ENCODE measurements at regions not wholly inside any gene's neighbourhood (a gene's known extent, or its start where the extent isn't known, plus 50 kb on each side); places are given as distances from the start of the nearest gene placed in this dataset.

- no peaks in the 10 kb centered on the region for H3K4me1 ChIP-seq (ENCODE audit: insufficient read depth, low read length, poor library complexity, severe bottlenecking)
- TF ChIP-seq EZH2phosphoT487 (IDR thresholded peaks at IDR 0.05; ENCODE audit: borderline replicate concordance) (no peak), CTCF (conservative IDR thresholded peaks at IDR 0.05; ENCODE audit: low read length) (peak; percentile 73)
- no peaks in the 10 kb centered on the region for H3K9me2 ChIP-seq (replicated peaks; ENCODE audit: low read depth, low read length)
- no peak overlapping the region for H3K9ac ChIP-seq (ENCODE audit: low read depth, low read length, poor library complexity, severe bottlenecking)
- no peaks in the 10 kb centered on the region for H4K20me1 ChIP-seq (ENCODE audit: insufficient read depth, low read length, poor library complexity, severe bottlenecking)
- no peak overlapping the region for H3K4me2 ChIP-seq (ENCODE audit: low read depth, low read length, poor library complexity, severe bottlenecking)
- H3K79me2 ChIP-seq (ENCODE audit: insufficient read depth, low read length) = no peaks in the 10 kb centered on the region
- H3K9me3 ChIP-seq (ENCODE audit: insufficient read depth, low read depth, low read length) = no peaks in the 10 kb centered on the region
- no peak overlapping the region for H2AFZ ChIP-seq (ENCODE audit: low read length)
- no peaks in the 10 kb centered on the region for H3K36me3 ChIP-seq (ENCODE audit: insufficient read depth, low read length)
- no peak overlapping the region for H3K4me3 ChIP-seq (ENCODE audit: low read length, poor library complexity, severe bottlenecking)
- no peaks in the 10 kb centered on the region for H3F3A ChIP-seq (ENCODE audit: low read depth)
- no peaks in the 10 kb centered on the region for H3K27me3 ChIP-seq (ENCODE audit: insufficient read depth, low read length, poor library complexity, severe bottlenecking)
These were observed 100.7 kb upstream of the STMND1 start for GRCh38 chr6:17001188-17001587.

- Histone ChIP-seq H3K4me2 (ENCODE audit: low read depth, low read length, poor library complexity, severe bottlenecking) (no peak overlapping the region), H3K27me3 (ENCODE audit: insufficient read depth, low read length, poor library complexity, severe bottlenecking) (no peaks in the 10 kb centered on the region), H4K20me1 (ENCODE audit: insufficient read depth, low read length, poor library complexity, severe bottlenecking) (no peaks in the 10 kb centered on the region), H3K36me3 (ENCODE audit: insufficient read depth, low read length) (no peaks in the 10 kb centered on the region), H3K9ac (ENCODE audit: low read depth, low read length, poor library complexity, severe bottlenecking) (no peak overlapping the region), H3K9me2 (replicated peaks; ENCODE audit: low read depth, low read length) (no peaks in the 10 kb centered on the region), H3K9me3 (ENCODE audit: insufficient read depth, low read depth, low read length) (no peaks in the 10 kb centered on the region), H3K4me1 (ENCODE audit: insufficient read depth, low read length, poor library complexity, severe bottlenecking) (no peaks in the 10 kb centered on the region), H2AFZ (ENCODE audit: low read length) (no peak overlapping the region), H3F3A (ENCODE audit: low read depth) (no peaks in the 10 kb centered on the region), H3K79me2 (ENCODE audit: insufficient read depth, low read length) (no peaks in the 10 kb centered on the region), H3K4me3 (ENCODE audit: low read length, poor library complexity, severe bottlenecking) (no peak overlapping the region)
- TF ChIP-seq CTCF (conservative IDR thresholded peaks at IDR 0.05; ENCODE audit: low read length) (no peak), EZH2phosphoT487 (IDR thresholded peaks at IDR 0.05; ENCODE audit: borderline replicate concordance) (no peak)
These were observed 102.1 kb upstream of the STMND1 start for GRCh38 chr6:16999491-17000436.

GRCh38 chr6:16998461-16998860, 103.4 kb upstream of the STMND1 start:
- TF ChIP-seq CTCF (conservative IDR thresholded peaks at IDR 0.05; ENCODE audit: low read length) = no peak
- no peak for TF ChIP-seq EZH2phosphoT487 (IDR thresholded peaks at IDR 0.05; ENCODE audit: borderline replicate concordance)
- H3K4me1 ChIP-seq (ENCODE audit: insufficient read depth, low read length, poor library complexity, severe bottlenecking) = no peaks in the 10 kb centered on the region
- H3K9me3 ChIP-seq (ENCODE audit: insufficient read depth, low read depth, low read length) = no peaks in the 10 kb centered on the region
- H3F3A ChIP-seq (ENCODE audit: low read depth) = no peaks in the 10 kb centered on the region
- no peaks in the 10 kb centered on the region for H3K79me2 ChIP-seq (ENCODE audit: insufficient read depth, low read length)
- no peaks in the 10 kb centered on the region for H3K9me2 ChIP-seq (replicated peaks; ENCODE audit: low read depth, low read length)
- H3K9ac ChIP-seq (ENCODE audit: low read depth, low read length, poor library complexity, severe bottlenecking) = no peak overlapping the region
- no peaks in the 10 kb centered on the region for H3K36me3 ChIP-seq (ENCODE audit: insufficient read depth, low read length)
- no peaks in the 10 kb centered on the region for H4K20me1 ChIP-seq (ENCODE audit: insufficient read depth, low read length, poor library complexity, severe bottlenecking)
- H3K4me3 ChIP-seq (ENCODE audit: low read length, poor library complexity, severe bottlenecking) = no peak overlapping the region
- H3K27me3 ChIP-seq (ENCODE audit: insufficient read depth, low read length, poor library complexity, severe bottlenecking) = no peaks in the 10 kb centered on the region
- no peak overlapping the region for H2AFZ ChIP-seq (ENCODE audit: low read length)
- H3K4me2 ChIP-seq (ENCODE audit: low read depth, low read length, poor library complexity, severe bottlenecking) = no peak overlapping the region
